NCI-H146 (cell line): ENCODE measurements at regions not wholly inside any gene's neighbourhood (a gene's known extent, or its start where the extent isn't known, plus 50 kb on each side); places are given as distances from the start of the nearest gene placed in this dataset.
"Not testable (repeated sequence)": the region's sequence is repeated elsewhere in the genome, so short reads cannot be mapped to it uniquely, and the experiment has no call there.

Source experiments
- DNase-seq: peaks from one replicate; lab custom pipeline; 2025; lab: John Stamatoyannopoulos, UW

DNA sequence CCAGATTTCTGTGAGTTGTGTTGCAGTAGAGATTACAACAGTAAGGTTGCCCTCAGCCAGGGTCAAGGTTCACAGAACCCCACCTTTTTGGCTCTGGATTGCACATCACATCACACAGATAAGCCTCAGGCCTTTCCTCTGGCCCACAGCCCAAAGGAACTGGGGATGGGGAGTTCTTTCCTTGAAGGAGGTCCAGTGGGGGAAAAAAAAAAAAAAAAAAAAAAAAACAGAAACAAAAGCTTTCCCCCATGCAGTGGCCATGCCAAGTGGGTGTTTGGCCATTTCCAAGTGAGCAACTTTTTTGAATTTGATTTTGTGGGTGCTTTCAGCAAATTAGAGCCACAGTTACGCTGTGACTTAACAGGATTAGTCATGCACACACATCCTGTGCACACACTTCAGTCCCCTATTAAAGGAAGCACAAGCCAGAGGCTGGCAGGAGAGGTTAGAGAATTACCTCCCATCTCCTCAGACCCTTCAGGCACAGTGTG, 79.3 kb upstream of the NANOS1 start:
- DNase-seq, result no peak

DNA sequence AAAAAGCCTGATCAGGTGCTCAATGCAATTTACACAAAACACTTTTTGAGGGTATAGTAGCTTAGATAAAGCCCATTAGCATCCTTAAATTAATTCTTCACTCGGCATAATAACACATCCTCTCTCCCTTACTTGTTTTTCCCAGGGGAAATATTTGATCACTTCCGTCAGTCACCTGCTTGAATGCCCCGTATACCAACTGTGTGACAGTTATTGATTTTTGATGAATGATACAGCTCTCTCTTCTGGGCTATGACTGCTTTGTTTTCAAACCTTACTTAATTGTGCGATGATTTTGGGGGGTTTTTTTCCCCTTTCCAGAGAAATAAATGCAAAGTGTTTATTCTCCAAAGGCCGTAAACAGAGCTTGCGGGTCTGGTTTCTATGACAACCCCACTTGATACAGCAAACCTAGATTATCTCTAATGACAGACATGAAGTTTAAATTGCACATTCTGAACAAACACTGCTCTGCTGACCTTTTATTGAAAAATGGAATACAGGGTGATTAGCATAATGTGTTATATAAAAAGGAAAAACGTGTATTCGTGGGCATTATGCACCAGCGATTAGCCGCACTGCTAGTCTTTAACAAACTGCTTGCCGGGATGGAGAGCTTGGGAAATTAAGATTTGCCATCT, 78.4 kb upstream of the NANOS1 start:
- DNase-seq, result peak; percentile 20

DNA sequence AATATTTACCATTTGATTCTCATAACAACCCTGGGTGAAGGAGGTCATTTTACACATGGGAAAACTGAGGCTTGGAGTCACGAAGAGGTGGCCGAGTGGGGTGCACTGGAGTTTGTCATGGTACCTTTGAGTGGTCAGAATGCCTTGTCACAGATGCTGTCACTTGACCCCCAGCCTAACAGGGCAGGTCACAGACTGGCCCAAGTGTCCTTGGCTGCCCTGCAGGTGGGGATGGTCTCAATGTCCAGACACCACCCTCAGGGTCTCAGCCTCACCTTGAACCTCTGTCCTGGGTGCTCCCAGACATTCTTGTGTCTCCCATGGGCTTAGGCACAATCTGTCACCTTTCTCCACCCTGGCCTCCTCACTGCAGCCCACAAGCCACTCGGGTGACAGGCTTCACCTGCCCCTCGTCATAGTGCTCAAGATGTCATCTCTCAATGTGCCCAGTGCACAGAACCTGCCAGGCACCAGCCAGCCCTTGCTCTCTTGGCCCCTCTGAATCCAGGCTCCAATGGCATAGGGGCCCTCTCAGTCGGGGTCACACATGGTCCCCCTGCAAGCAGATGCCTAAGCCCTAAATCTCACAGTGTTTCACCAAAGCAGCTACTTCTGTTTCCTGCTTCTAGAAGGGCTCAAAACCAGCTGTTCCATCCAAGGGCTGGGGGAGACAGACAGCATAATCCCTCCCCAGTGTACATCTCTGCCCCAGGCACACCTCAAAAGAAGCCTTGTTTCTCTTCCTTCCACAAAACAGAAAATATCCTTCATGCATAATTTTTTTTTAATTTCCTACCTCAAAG, 76.8 kb upstream of the NANOS1 start:
- DNase-seq, result no peak

- DNase-seq, result no peak
These were observed 75.7 kb upstream of the NANOS1 start for GRCh38 chr10:118953598-118954393.

GRCh38 chr10:118955531-118955930, 74.0 kb upstream of the NANOS1 start:
- no peak for DNase-seq

DNA sequence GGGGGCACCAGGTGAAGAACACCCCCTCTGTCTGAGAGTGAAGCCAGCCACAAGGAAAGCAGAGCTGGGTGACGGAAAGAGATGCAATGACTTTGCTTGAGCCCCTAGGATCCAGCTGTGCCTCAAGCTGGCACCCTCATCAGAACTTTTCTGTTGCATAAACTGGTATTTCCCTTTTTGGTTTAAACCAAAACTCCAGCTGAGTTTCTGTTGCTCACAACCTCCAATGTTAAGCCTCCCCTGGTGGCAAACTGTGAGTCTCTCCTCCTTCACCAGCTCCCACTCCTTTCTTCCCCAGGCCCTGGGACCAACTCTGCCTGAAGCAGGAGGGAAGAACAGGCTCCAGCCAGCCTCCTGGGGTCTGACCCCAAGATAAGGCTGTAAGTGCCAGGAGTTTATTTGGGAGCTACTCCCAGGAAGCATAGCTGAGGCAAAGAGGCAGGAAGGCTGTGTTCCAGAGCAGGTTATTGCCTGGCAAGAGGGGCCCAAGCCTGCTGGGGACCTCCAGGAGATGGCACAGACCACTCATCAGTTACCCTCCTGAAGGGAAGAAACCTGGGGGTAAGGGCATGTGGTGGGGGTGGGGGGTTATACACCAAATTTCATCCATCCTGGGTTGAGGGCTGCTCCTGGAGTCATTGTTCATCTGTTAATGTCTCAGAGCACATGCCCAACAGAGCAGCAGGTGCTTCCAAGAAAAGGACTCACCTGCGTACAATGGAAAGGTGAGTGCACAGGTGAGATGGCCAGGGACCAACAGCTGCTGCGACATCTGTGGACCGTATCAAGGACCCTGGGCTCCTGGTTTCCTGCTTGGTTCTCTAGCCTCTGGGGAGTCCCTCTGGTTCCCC, 73.3 kb upstream of the NANOS1 start:
- DNase-seq, result peak; percentile 70

- no peak for DNase-seq
These were observed 72.6 kb upstream of the NANOS1 start for GRCh38 chr10:118956802-118957442.

DNA sequence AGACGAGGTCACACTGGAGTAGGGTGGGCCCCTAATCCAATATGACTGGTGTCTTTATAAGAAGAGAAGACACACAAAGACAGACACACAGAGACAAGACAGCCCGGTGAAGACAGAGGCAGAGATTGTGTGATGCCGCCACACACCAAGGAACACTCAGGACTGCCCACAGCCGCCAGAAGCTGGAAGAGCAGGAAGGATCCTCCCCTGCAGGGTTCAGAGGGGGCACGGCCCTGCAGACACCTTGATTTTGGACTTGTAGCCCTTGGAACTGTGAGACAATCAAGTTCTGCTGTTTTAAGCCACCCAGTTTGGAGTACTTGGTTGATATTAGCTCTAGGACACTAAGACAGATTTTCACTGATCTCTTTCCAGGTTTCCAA, 72.1 kb upstream of the NANOS1 start:
- no peak for DNase-seq

DNA sequence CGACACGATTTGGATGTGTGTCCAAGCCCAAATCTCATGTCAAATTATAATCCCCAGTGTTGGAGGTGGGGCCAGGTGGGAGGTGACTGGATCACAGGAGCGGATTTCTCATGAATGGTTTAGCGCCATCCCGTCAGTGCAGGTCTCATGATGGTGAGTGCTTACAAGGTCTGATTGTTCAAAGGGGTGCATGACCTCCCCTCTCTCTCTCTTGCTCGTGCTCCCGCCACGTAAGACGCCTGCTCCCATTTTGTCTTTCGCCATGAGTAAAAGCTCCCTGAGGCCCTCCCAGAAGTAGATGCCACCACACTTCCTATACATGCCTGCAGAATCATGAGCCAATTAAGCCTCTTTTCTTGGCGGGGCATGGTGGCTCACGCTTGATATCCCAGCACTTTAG, 71.5 kb upstream of the NANOS1 start:
- DNase-seq, result no peak

DNA sequence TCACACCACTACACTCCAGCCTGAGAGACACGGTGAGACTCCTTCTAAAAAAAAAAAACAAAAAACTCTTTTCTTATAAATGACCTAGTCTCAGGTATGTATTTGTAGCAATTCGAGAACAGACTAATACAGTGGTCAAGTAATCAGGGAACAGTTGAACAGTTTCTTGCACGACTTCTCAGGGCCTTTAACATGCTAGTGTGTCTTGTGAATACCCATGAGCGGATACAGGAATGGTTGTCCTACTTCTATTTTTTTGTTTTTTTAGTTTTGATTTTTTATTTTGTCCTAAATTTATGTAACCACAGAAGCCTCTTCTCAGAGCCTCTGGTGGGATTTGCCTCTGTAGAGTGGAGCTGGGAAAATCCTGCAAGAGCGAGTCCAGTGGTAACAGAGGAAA, 71.0 kb upstream of the NANOS1 start:
- no peak for DNase-seq

DNA sequence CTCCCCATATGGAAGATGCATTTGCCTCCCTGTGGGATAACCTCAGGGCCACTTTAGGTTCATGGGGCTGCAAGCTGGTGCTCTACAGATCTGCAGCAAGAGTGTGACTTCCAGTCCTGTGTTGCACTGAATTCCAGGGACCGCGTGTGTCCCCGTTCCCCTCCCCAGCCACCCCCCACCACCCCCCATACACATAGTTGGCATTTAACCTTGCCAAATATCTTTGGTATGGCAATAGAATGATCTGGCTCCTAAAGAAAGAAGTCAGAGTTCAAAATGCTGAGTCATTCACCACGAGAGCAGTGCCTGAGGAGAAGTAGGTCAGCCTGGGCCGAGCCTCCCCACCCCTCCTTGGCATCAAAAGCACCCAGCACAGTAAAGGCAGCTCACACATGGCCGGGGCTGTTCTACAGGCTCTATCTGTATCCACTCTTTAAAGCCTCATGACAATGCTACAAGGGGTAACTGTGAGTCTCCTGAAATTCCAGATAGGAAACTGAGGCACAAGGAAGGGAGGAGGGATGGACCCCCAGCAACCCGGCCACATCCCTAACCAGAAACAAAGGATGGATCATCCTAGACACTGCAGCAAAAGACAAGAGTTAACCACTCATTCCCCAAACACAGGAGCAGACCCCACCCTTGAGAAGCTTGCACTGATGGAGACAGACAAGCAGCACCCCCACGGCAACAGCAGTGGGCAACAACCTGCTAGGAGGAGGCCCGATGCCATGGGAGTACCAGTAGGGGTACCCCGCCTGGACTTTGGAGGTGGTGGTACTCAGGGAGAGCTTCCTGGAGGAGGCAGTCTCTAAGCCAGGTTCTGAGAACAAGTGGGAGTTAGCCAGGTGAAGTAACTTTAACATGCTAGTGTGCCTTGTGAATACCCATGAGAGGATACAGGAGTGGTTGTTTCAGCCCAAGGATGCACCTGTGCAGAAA, 70.3 kb upstream of the NANOS1 start:
- no peak for DNase-seq

DNA sequence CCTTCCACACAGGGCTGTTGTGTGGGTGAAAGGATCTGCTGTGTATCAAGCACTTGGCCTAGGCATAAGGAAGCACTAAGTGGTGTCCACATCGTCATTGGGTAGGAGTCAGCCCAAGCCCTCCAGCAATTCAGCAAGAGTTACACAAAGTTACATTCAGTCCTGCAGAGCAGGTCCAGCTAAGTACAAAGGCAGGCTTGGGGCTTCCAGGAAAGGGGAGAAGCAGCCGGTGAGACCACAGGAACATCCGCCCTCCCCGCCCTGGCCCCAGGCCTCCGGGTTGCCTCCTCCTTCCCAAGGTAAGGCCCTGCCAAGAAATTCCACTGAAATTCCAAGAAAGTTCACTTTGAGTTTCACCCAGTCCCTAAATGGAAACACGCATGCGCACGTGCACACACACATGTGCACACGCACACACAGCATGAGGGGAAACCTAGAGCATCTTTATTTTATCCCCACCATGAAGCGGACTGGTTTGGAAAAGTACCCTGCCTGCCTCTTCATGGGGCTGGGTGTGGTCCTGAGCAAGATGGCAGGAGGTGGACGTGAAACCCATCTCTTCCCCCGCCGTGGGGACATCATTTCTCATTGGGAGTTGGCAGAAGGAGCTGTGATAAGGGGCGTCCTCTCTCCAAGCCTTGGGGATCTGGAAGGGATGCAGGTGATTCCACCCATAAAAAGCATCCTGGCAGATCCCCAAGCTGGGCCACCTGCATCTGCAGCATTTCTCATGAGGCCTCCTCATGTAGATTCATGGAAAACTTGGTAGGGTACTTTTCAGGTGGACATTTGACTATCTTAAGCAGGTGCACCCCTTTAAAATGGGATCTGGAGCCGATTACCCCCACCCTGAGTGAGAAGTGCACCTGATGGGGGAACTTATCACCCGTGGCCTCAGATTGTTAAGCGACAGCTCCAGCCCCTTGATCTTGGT, 69.1 kb upstream of the NANOS1 start:
- no peak for DNase-seq

DNA sequence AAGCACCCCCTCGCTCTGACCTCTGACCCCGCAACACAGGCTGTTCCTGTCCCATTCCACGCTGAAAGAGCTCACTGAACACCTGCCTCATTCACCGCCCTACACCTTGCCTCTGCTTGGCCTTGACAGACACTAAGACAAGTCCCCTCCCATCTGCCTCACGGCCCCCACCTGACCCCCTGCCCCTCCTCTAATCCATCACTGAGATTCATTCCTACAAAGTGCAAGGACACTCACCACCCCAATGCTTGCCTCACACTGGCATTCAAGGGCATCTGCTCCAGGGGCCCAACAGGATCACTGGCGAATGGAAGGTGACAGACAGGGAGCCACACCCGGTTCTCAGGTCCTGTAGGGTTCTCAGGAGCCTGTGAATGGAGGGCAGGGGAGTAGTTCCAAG, 68.1 kb upstream of the NANOS1 start:
- no peak for DNase-seq

DNA sequence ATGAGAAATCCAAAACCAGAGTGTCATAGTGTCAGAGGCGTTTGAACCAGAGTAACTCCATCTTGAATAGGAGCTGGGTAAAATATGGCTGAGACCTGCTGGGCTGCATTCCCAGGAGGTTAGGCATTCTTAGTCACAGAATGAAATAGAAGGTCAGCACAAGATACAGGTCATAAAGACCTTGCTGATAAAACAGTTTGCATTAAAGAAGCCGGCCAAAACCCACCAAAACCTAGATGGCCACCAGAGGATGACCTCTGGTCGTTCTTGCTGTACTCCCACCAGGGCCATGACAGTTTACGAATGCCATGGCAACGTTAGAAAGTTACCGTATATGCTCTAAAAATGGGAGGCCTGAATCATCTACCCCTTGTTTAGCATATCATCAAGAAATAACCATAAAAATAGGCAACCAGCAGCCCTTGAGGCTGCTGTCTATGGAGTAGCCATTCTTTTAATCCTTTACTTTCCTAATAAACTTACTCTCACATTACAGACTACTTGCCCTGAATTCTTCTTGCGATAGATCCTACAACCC, 67.1 kb upstream of the NANOS1 start:
- not testable (repeated sequence) for DNase-seq

DNA sequence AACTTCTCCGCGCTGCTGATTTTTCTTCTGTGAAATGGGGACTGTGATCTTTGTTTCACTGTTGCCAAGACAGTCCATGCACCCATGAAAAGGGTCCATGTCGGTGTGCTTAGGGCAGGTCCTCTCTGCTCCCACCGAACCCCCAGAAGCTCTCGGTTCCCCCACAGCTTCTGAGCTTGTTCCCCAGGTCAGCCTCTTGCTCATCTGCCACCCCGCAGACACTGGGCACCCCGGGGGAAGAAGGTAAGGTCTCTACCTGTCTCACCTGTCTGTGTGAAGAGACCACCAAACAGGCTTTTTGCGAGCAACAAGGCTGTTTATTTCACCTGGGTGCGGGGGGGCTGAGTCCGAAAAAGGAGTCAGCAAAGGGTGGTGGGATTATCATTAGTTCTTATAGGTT, 66.2 kb upstream of the NANOS1 start:
- DNase-seq, result no peak

DNA sequence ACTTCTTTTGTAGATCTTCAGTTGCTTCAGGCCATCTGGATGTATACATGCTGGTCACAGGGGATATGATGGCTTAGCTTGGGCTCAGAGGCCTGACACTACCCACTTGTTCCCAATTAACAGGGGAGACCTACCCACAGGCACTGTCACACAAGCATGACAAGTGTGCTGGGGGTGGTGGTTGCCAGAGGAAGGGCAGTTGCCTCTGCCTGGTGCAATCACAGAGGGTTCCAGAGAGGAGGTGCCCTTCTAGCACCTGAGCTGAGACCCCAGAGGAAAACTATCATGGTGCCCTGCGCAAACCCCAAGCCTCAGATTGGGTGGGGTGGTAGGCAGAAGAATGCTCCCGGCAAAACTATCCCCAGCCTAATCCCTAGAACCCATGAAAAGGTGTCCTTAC, 65.6 kb upstream of the NANOS1 start:
- no peak for DNase-seq

DNA sequence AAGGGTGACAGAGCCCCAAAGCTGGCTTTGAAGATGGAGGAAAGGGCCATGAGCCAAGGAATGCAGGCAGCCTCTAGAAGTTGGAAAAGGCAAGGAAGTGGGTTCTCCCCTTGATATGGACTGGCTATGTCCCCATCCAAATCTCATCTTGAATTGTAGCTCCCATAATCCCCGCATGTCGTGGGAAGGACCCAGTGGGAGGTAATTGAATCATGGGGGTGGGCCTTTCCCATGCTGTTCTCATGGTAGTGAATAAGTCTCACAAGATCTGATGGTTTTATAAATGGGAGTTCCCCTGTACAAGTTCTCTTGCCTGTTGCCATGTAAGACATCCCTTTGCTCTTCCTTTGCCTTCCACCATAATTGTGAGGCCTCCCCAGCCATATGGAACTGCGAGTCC, 65.0 kb upstream of the NANOS1 start:
- DNase-seq, result not testable (repeated sequence)

DNA sequence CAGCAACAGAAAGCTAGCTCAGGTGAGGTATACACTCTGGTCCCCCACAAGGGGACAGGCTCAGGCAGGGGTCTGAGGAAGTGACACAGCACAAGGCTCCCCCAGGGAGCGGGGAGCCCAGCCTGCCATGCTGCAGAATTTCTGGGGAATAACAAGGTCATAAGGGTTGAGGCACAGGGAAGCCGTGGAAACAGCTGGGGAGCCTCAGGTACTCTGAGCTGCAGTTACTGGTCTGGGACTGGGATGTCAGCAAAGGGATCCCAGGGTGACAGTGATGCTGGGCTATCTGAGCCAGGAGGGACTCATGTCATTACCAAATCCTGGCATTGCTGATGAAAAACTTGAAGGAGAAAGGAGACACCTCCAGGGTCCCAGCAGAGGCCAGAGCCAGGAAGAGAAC, 64.4 kb upstream of the NANOS1 start:
- no peak for DNase-seq

DNA sequence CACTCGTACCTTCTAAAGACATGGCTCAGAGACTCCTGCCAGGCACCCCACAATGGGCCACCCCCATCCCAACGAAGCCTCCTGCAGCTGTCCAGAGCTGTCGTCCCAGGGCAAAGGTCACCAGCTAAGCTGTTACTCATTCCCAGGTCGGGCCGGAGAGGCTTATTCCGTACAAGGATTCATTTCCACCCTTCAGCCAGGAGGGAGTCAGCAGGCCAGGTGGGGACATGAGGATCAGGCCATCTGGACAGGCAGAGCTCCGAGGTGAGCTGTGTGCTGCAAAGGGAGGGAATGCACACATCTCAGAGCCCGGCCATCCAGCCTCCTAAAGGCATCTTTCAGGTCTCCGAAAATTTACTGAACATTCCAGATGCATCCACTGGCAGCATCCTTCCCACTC, 63.9 kb upstream of the NANOS1 start:
- no peak for DNase-seq
